Epithelial cell of proximal tubule (primary cell): ENCODE measurements at regions not wholly inside any gene's neighbourhood (a gene's known extent, or its start where the extent isn't known, plus 50 kb on each side); places are given as distances from the start of the nearest gene placed in this dataset.

Experiments
- DNase-seq: peaks from one replicate; pipeline ENCODE4 v3.0.0-alpha.2; 2011; ENCODE audit warnings: low read depth
- H3K4me3 ChIP-seq: 2 replicates; pipeline ENCODE4 v1.5.1; 2011; ENCODE audit warnings: low read depth, mild to moderate bottlenecking, low read length
- CTCF ChIP-seq: conservative IDR thresholded peaks from 2 replicates; pipeline ENCODE4 v1.5.1; 2012; ENCODE audit warnings: low read depth, mild to moderate bottlenecking, low read length

GRCh38 chr16:6510261-6510660 is 822.4 kb upstream of the RBFOX1 start:
- no peak overlapping the region for H3K4me3 ChIP-seq

GRCh38 chr16:6499413-6499812 is 833.2 kb upstream of the RBFOX1 start:
- no peak for DNase-seq
- H3K4me3 ChIP-seq, result no peak overlapping the region
- TF ChIP-seq CTCF, result no peak

More at GRCh38 chr16:6510261-6510660, 822.4 kb upstream of the RBFOX1 start:
- no peak for DNase-seq
- TF ChIP-seq CTCF, result no peak

GRCh38 chr16:6498858-6499257 is 833.8 kb upstream of the RBFOX1 start:
- no peak for TF ChIP-seq CTCF
- DNase-seq, result no peak
- H3K4me3 ChIP-seq, result no peak overlapping the region

GRCh38 chr16:6496996-6497395 is 835.6 kb upstream of the RBFOX1 start:
- no peak for TF ChIP-seq CTCF
- H3K4me3 ChIP-seq, result no peak overlapping the region
- DNase-seq, result no peak

- TF ChIP-seq CTCF, result no peak
- DNase-seq, result no peak
- no peak overlapping the region for H3K4me3 ChIP-seq
These were observed 837.0 kb upstream of the RBFOX1 start for GRCh38 chr16:6495486-6496210.

GRCh38 chr16:6494716-6495115 is 837.9 kb upstream of the RBFOX1 start:
- H3K4me3 ChIP-seq, result no peak overlapping the region
- no peak for TF ChIP-seq CTCF
- DNase-seq, result no peak

GRCh38 chr16:6493555-6493954 is 839.1 kb upstream of the RBFOX1 start:
- no peak overlapping the region for H3K4me3 ChIP-seq
- no peak for DNase-seq
- no peak for TF ChIP-seq CTCF
